Parathyroid adenoma (tissue), 2 donors: ENCODE measurements at regions not wholly inside any gene's neighbourhood (a gene's known extent, or its start where the extent isn't known, plus 50 kb on each side); places are given as distances from the start of the nearest gene placed in this dataset.

Experiments
- H2AFZ ChIP-seq: fragments of 300-600 bp; sonication (generic); one replicate; pipeline ENCODE4 v1.7.0; 2017; ENCODE audit warnings: antibody characterized with exemption, mild to moderate bottlenecking
- H3K27ac ChIP-seq: fragments of 300-600 bp; sonication (generic); one replicate; pipeline ENCODE4 v1.7.0; 2017
- H3K27me3 ChIP-seq: fragments of 300-600 bp; sonication (generic); one replicate; pipeline ENCODE4 v1.7.0; 2017; ENCODE audit warnings: low read length; ENCODE audit not compliant: control insufficient read depth, insufficient read depth
- H3K36me3 ChIP-seq: fragments of 300-600 bp; sonication (generic); one replicate; pipeline ENCODE4 v1.7.0; 2017; ENCODE audit warnings: low read length; ENCODE audit not compliant: control insufficient read depth, insufficient read depth
- H3K4me1 ChIP-seq: fragments of 300-600 bp; sonication (generic); one replicate; pipeline ENCODE4 v1.7.0; 2017; ENCODE audit warnings: control low read depth
- H3K4me2 ChIP-seq: fragments of 300-600 bp; sonication (generic); one replicate; pipeline ENCODE4 v1.7.0; 2017; ENCODE audit warnings: low read length
- H3K4me3 ChIP-seq: fragments of 300-600 bp; sonication (generic); one replicate; pipeline ENCODE4 v1.7.0; 2017; ENCODE audit warnings: low read depth, low read length
- H3K79me2 ChIP-seq: fragments of 300-600 bp; sonication (generic); one replicate; pipeline ENCODE4 v1.7.0; 2017; ENCODE audit warnings: control low read depth
- H3K9ac ChIP-seq: fragments of 300-600 bp; sonication (generic); one replicate; pipeline ENCODE4 v1.7.0; 2017; ENCODE audit warnings: mild to moderate bottlenecking
- H3K9me3 ChIP-seq: fragments of 300-600 bp; sonication (generic); one replicate; pipeline ENCODE4 v1.7.0; 2017; ENCODE audit warnings: low read length; ENCODE audit not compliant: control insufficient read depth
- CTCF ChIP-seq: fragments of 300-600 bp; sonication (generic); IDR thresholded peaks from one replicate; pipeline ENCODE4 v1.7.0; 2017; ENCODE audit warnings: antibody characterized with exemption, mild to moderate bottlenecking
- donor health status: primary hyperparathyroidism.

GRCh38 chr21:43272591-43272990, 103.8 kb downstream of the CRYAA start:
- no peak overlapping the region for H2AFZ ChIP-seq
- TF ChIP-seq CTCF, result no peak
- H3K4me1 ChIP-seq, result no peaks in the 10 kb centered on the region
- H3K4me2 ChIP-seq, result no peak overlapping the region
- no peak overlapping the region for H3K4me3 ChIP-seq
- H3K36me3 ChIP-seq, result no peaks in the 10 kb centered on the region
- H3K79me2 ChIP-seq, result no peaks in the 10 kb centered on the region
- no peak overlapping the region for H3K27ac ChIP-seq
- H3K27me3 ChIP-seq, result no peaks in the 10 kb centered on the region
- no peak overlapping the region for H3K9ac ChIP-seq
- no peaks in the 10 kb centered on the region for H3K9me3 ChIP-seq

GRCh38 chr21:43271452-43272020, 102.7 kb downstream of the CRYAA start:
- Histone ChIP-seq H3K79me2 (no peaks in the 10 kb centered on the region), H3K27me3 (no peaks in the 10 kb centered on the region), H3K4me1 (no peaks in the 10 kb centered on the region)

GRCh38 chr21:43270800-43271301, 102.0 kb downstream of the CRYAA start:
- Histone ChIP-seq H3K9me3 (no peaks in the 10 kb centered on the region), H3K27ac (no peak overlapping the region), H3K9ac (no peak overlapping the region), H3K27me3 (no peaks in the 10 kb centered on the region), H3K36me3 (no peaks in the 10 kb centered on the region), H3K4me1 (no peaks in the 10 kb centered on the region), H3K4me3 (no peak overlapping the region), H3K4me2 (no peak overlapping the region), H2AFZ (no peak overlapping the region), H3K79me2 (no peaks in the 10 kb centered on the region)
- TF ChIP-seq CTCF, result no peak

More at GRCh38 chr21:43271452-43272020, 102.7 kb downstream of the CRYAA start:
- H3K9ac ChIP-seq, result no peak overlapping the region
- no peak overlapping the region for H3K4me2 ChIP-seq
- no peak overlapping the region for H3K4me3 ChIP-seq
- H2AFZ ChIP-seq, result no peak overlapping the region
- no peak for TF ChIP-seq CTCF
- H3K9me3 ChIP-seq, result no peaks in the 10 kb centered on the region
- H3K36me3 ChIP-seq, result no peaks in the 10 kb centered on the region
- no peak overlapping the region for H3K27ac ChIP-seq

- Histone ChIP-seq H3K79me2 (no peaks in the 10 kb centered on the region), H3K4me2 (no peak overlapping the region), H3K36me3 (no peaks in the 10 kb centered on the region), H3K4me1 (no peaks in the 10 kb centered on the region), H3K4me3 (no peak overlapping the region), H2AFZ (no peak overlapping the region), H3K9me3 (no peaks in the 10 kb centered on the region), H3K27me3 (no peaks in the 10 kb centered on the region), H3K9ac (no peak overlapping the region), H3K27ac (no peak overlapping the region)
- TF ChIP-seq CTCF, result no peak
Measured at GRCh38 chr21:43269957-43270705, 101.3 kb downstream of the CRYAA start.
